HTR-8/SVneo (cell line): ENCODE measurements at regions not wholly inside any gene's neighbourhood (a gene's known extent, or its start where the extent isn't known, plus 50 kb on each side); places are given as distances from the start of the nearest gene placed in this dataset.
"Not testable (repeated sequence)": the region's sequence is repeated elsewhere in the genome, so short reads cannot be mapped to it uniquely, and the experiment has no call there.

Experiments
- DNase-seq: peaks from one replicate; pipeline ENCODE4 v3.0.0; 2011; ENCODE audit warnings: low spot score, mixed read lengths; ENCODE audit not compliant: insufficient read length
- FAIRE-seq: peaks from 2 replicates; lab custom pipeline; 2011; peaks lifted over from hg19 to GRCh38; lab: Jason Lieb, UNC

- peak; percentile 48 for FAIRE-seq
- no peak for DNase-seq
These were observed 74.5 kb upstream of the UBE2E2 start for GRCh38 chr3:23128655-23129054.

- no peak for FAIRE-seq
- DNase-seq: no peak
These were observed 74.0 kb upstream of the UBE2E2 start for GRCh38 chr3:23129117-23129516.

DNA sequence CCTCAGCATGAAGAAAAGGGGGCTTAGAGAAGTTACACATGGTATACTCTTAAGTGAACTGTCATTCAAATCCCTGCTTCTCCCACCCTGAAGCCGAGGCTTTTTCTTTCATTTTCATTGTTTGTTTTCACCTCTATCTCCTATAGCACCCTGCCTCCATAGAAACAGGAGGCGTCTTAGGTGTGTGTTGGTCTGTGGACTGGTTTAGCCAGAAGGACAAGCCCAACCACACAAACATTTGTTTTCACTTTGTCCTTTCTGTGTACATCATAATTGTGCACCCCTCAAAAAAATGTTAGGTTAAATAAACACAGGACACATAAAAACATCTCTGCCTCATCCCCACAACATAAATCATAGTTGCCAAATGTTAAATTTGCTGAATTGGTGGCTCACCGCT, 73.3 kb upstream of the UBE2E2 start:
- DNase-seq (no peak), FAIRE-seq (no peak)

GRCh38 chr3:23130406-23130805, 72.7 kb upstream of the UBE2E2 start:
- FAIRE-seq (no peak), DNase-seq (no peak)

DNA sequence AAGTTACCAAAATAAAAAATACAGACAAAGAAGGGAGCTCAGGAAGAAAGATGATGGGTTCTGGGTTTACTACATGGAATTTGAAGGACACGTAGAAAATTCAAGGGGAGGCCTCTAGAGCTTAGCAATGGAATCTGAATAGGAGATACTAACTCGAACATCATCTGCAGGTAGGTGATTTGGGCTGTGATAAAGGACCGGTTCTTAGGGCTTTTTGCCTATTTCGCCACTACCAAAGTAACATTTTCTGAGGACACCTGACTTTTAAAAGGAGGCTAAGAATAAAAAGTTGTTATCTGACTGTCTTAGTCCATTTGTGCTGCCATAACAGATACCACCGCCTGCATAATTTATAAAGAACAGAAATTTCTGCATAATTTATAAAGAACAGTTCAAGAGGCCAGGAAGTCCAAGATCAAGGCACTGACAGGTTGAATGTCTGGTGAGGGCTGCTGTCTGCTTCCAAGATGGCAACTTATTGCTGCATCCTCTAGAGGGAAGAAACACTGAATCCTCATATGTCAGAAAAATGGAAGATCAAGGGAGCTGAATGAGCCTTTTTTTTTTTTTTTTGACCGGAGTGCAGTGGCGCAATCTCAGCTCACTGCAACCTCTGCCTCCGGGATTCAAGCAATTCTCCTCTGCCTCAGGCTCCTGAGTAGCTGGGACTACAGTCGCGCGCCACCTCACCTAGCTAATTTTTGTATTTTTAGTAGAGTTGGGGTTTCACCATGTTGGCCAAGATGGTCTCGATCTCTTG, 67.9 kb upstream of the UBE2E2 start:
- no peak for DNase-seq
- FAIRE-seq: no peak

- FAIRE-seq: no peak
- no peak for DNase-seq
These were observed 67.1 kb upstream of the UBE2E2 start for GRCh38 chr3:23136054-23136453.

- not testable (repeated sequence) for DNase-seq, FAIRE-seq
These were observed 59.1 kb upstream of the UBE2E2 start for GRCh38 chr3:23144051-23144450.

GRCh38 chr3:23146163-23146562, 57.0 kb upstream of the UBE2E2 start:
- DNase-seq: no peak
- no peak for FAIRE-seq

DNA sequence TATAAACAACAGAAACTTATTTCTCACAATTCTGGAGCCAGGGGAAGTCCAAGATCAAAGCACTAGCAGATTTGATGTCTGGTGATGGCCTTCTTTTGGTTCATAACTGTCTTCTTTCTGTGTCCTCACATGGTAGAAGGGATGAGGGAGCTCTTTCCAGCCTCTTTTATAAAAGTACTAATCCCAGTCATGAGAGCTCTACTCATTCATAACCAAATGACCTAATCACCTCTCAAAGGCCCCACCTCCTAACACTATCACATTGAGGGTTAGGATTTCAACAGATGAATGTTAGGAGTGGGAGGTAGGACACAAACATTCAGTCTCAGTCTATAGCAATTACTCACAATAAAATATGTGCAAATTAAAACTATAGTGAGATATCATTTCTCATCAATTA, 50.1 kb upstream of the UBE2E2 start:
- FAIRE-seq (no peak), DNase-seq (no peak)
